Left ventricle myocardium superior (tissue), 1 donor: ENCODE measurements at regions not wholly inside any gene's neighbourhood (a gene's known extent, or its start where the extent isn't known, plus 50 kb on each side); places are given as distances from the start of the nearest gene placed in this dataset.

ENCODE experiments used
- ATAC-seq: fragments of 200-7000 bp; cut with Tn5 transposase; one replicate; pipeline ENCODE4 v1.9.1; 2020; ENCODE audit warnings: mild to moderate bottlenecking, moderate library complexity
- DNase-seq: peaks from one replicate; pipeline ENCODE4 v3.0.0-alpha.2; 2020
- intact Hi-C: fragments of 100-400 bp; cut with micrococcal nuclease; formaldehyde crosslinking; loops from one replicate; pipeline ENCODE4 v1.11.0; 2022
- donor health status: DM: no; HTN: yes; CAD: no; lungs with severe emphysema.

DNA sequence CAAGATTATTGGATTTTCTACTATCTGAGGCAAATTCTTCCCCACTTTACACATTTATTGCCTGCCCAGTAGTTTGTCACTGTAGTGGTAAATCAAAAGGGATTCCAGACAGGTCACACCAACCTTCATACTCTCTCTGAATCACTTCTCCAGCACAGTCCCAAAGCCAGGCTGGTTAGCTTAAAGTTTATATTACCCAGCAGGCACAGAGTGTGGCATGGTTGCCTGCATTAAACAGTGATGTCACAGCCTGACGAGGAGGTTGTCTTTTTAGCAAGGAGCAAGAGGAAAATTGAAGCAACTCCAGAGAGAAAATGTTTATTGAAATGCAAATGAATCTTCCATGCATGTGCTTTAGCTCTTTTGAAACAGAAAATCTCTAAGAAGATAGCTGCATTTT lies 375.5 kb upstream of the CELF2 start:
- no peak for ATAC-seq

DNA sequence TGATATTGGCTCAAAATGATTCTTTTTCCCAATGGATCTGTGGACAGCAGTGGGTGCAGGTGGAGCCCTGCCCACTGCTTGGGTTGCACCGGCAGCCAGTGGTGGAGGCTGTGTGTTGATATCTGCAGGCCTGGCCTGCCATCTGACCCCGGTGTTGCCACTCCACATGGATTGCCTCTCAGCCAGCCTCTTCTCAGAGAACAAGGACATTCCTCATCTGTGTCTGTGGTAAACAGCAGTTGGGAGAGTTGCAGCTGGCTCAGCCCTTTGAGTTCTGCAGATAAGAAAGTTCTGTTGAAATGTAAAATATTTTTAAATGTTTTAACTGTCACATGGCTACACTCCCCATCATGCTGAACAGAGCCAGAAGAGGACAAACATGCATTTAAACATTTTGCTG lies 374.9 kb upstream of the CELF2 start:
- intact Hi-C loops, result no loop called here
- peak; percentile 92 for ATAC-seq
- DNase-seq, result peak; percentile 83

More for the DNA sequence above, 375.5 kb upstream of the CELF2 start:
- DNase-seq, result no peak
- intact Hi-C loops, result no loop called here

GRCh38 chr10:10644008-10644646 lies 373.5 kb upstream of the CELF2 start:
- intact Hi-C loops, result no loop called here
- DNase-seq (peak; percentile 35), ATAC-seq (peak; percentile 25)

DNA sequence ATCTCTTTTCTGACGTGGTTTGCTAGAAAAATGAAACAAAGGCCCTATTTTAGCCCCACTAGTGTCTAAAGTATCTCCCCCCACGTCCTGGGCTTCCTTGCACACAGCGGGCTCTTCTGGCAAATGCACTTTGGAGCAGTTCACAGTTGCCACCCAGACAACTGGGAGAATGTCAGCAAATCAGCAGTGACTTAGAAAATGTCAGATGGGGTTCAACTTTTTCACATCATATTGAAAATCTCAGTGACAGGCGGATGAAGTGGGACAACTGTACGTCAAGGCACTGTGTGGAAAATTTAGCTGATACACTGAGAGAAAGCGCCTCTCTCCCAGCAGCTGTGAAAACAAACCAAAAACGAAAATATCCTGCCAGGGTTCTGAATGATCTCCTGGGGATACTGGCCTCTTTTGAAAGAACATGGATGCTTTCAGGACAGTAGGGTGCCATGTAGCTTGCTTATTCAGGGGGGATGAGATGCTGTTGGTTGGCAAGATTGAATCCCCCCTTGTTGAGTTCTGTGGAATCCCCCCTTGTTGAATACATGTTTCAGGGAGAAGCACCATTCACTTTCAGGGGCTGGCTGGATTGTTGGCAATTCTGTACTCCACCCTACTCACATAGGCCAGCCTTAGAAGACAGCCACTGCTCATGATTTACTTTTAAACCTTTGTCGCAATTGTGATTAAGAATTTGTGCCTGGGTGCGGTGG lies 372.8 kb upstream of the CELF2 start:
- no peak for DNase-seq
- peak; percentile 75 for ATAC-seq
- intact Hi-C loops, result no loop called here

DNA sequence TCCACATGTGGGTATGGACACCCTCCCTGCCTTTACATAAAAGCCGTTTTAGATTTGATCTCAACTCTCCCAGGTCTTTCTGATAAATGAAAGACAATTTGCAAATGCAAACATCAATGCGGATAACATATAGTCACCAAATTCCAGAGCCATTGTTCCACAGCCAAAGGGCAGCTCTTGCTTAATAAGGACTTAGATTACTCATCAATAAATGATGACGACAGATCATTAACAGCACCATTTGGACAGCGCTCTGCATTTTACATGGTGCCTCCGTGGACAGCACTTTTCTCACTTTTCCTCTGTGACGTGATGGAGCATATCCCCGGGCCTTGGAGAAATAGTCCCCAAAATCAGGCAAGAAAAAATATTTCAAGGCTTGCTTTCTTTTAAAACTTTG lies 370.3 kb upstream of the CELF2 start:
- intact Hi-C loops, result no loop called here
- DNase-seq (no peak), ATAC-seq (no peak)

DNA sequence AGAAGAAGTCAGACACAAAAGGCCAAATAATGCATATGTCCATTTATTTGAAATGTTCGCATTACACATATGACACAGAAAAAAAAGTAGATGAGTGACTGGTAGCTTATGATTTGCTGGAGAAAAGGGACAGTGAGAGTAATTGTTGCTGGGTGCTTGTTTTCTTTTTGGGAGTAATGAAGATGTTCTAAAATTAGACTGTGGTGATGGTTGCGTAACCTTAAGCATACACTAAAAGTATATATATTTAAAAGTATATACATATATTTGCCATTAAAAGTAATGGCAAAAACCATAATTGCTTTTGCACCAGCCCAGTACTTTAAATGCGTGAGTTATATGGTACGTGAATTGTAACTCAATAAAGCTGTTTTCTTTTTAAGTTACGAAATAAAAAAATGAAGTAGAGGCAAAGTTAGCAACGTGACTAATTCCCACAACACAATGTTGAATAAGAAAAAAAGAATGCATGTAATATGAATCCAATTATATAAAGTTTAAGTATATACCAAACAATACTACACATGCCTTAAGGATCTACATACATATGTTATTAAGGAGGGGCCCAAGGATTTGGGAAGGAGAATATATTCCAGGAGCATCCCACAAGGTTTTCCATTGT lies 360.4 kb upstream of the CELF2 start:
- ATAC-seq (no peak), DNase-seq (no peak)
- intact Hi-C loops, result no loop called here

- intact Hi-C loops, result no loop called here
- ATAC-seq (peak; percentile 65), DNase-seq (no peak)
These were observed 359.4 kb upstream of the CELF2 start for GRCh38 chr10:10658172-10658785.

DNA sequence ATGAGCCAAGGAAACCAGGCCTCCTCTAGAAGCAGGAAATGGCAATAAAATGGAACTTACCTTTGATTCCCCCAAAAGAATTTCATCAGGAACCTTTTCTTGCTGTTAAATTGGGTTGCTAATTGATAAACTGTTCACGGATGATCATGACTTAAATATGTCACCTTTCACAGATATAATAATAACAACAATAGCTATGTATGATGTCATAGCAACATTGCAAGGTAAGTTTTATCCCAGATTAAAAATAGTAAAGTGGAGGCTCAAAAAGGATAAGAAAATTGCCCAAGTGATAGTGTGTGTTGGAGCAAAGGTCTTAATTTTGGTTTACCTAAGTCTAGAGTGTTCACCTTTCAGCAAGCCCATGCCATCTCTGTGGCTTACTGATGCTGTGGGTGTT lies 357.6 kb upstream of the CELF2 start:
- intact Hi-C loops, result no loop called here
- no peak for ATAC-seq
- no peak for DNase-seq

DNA sequence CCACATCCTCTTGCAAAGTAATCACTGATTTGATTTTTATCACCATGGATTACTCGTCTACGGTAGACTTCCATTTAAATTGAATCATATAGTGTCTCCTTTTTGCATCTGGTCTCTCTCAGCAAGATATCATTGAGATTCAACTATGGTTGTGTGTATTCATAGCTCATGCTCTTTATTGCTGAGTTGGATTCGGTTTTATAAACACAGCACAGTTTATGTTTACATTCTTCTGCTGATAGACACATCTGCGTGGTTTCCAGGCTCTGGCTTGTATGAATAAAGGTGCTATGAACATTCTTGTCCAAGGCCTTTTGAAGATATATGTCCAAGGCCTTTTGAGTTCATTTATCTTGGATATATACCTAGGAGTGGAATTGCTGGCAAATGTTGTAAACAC lies 356.5 kb upstream of the CELF2 start:
- intact Hi-C loops, result no loop called here
- no peak for ATAC-seq
- no peak for DNase-seq

GRCh38 chr10:10662716-10663408 lies 354.8 kb upstream of the CELF2 start:
- ATAC-seq (peak; percentile 70), DNase-seq (no peak)
- intact Hi-C loops, result no loop called here

DNA sequence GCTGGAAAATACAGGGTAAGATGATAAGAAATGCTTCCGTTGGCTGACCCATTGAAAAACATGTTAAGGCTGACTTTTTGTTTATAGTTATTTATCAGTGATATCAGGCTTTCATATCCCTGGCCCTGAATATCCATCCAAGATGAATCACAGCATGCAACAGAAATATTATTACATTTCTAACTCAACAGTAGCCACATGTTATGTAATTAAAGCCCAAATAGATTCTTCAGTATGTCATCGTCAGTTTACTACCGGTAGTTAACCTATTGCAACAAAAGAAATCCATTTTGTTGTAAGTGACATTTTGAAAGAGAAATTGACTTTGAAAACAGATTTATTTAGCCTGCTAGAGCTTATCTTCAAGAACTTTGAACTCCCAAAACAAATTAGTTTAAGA lies 354.1 kb upstream of the CELF2 start:
- ATAC-seq (peak; percentile 36), DNase-seq (no peak)
- intact Hi-C loops, result no loop called here

DNA sequence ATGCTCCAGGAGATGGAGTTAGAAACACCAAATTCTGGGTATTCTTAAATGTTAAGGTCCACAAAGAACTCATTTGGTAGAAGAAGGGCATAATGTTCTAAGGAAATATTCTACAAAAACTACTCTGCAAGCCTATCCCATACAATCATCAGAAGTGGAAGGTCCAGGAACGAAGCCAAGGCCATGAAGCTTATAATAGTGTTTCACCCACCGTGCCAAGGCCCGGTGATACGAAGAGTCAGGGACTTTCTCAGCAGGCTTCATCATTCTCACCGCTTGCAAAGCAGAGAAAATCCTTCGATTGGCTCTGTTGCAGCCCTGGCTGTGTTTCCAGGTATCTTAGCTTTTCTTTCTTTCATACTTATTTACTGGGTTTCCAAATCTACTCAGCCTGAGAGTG lies 351.9 kb upstream of the CELF2 start:
- DNase-seq, result peak; percentile 31
- intact Hi-C loops, result no loop called here
- peak; percentile 75 for ATAC-seq

- no peak for ATAC-seq
- intact Hi-C loops, result no loop called here
- DNase-seq, result no peak
These were observed 350.2 kb upstream of the CELF2 start for GRCh38 chr10:10667466-10667865.

DNA sequence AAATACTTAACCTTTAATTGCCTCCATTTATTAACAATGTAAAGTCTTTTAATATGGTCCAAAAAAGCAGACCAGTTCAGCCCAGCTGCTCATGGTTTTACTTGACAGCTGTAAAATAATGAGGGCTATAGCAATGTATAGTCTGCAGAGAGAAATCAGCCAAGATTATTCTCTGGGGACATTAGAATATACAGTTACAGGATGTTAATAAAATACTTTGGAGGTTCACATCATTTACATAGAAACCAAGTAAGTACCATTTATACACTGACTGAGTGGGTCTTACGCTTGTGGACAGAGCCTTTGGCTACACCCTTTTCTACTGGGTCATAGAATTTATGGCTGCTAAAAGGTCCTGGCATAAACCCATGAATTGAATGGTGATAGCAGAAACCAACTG lies 340.7 kb upstream of the CELF2 start:
- no peak for DNase-seq
- ATAC-seq, result peak; percentile 18
- intact Hi-C loops, result no loop called here

- intact Hi-C loops, result no loop called here
- ATAC-seq, result peak; percentile 93
These were observed 340.2 kb upstream of the CELF2 start for GRCh38 chr10:10677479-10677878.

DNA sequence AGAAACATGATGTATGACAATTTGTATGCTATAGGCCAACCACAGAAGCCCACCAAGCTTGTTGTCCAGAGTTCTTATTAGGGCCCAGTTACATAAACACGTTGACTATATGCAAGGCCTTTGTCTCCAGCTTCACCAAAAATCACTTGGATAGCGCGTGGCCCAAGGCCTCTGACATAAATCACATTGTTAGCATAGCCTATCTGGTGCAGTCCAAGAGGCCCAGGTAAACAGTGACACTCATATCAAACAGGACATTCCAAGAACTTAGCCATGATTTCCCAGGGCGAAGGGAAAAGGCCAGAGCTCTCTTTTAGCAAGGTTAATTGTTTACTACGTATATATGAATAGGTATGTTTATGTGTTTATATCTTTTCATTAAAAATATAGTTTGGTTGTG lies 337.2 kb upstream of the CELF2 start:
- intact Hi-C loops, result no loop called here
- DNase-seq (no peak), ATAC-seq (no peak)

More at GRCh38 chr10:10677479-10677878, 340.2 kb upstream of the CELF2 start:
- DNase-seq, result peak; percentile 65

DNA sequence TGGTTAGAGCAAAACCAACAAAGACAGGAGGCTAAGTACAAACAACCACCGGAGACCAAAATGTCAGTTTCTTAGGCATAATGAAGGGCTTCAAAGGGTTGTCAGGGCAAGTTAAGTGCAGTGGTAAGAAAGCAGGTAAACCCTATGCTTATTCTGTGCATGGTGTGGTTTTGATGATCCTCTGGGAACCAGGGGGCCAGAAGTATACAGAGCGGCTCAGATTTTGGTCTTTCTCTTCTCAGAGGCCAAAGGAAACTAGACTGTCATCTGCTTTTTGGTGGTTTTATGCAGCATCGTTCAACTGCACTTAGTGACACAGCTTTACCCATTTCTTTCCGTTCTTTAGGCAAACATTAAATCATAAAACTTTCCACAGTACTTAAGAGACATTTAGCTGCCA lies 332.7 kb upstream of the CELF2 start:
- ATAC-seq, result no peak
- intact Hi-C loops, result no loop called here
- no peak for DNase-seq

DNA sequence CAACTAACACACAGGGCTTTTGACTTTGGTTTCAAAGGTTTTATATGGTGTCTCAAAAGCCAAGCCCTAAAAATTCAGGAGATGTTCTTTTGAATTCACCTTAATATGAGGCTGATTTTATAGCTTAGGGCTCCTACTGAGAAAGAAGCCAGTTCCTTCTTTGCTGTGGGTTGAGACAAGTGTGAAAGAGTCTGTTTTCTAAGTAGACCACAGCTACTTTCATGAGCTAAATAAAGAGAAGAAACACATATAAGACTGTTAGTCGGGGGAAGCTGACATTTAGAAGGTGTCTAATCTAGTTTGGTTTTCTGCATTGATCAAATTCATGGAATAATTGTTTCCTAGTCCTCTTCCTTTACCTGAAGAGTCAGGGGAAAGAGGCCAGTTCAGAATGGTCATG lies 332.1 kb upstream of the CELF2 start:
- ATAC-seq, result no peak
- DNase-seq, result no peak
- intact Hi-C loops, result no loop called here

- ATAC-seq (no peak), DNase-seq (no peak)
- intact Hi-C loops, result no loop called here
These were observed 329.9 kb upstream of the CELF2 start for GRCh38 chr10:10687751-10688150.

DNA sequence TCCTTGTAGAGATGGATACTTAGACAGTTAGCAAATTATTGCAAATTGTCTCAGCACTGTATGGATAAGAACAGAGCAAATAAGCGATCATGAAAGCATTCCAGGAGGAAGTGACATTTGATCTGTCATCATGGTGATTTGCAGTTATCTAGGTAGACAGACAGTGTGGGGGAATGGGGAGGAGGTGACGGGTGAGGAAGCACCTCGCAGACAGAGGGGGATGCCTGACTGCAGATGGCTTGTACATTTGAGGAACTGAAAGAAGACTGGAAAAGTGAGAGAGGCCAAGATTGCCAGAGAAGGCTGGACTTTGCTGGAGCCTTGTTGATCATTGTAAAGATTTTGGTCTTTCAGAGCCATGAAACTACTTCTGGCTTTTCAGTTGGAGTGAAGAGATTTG lies 318.2 kb upstream of the CELF2 start:
- intact Hi-C loops, result no loop called here
- ATAC-seq, result no peak
- DNase-seq, result no peak
